ENCODE measurements at regions not wholly inside any gene's neighbourhood (a gene's known extent, or its start where the extent isn't known, plus 50 kb on each side); places are given as distances from the start of the nearest gene placed in this dataset.

GRCh38 chr4:30600246-30601017 lies 119.7 kb upstream of the PCDH7 start:
- Histone ChIP-seq H3K4me1 (ENCODE audit: control insufficient read depth in 2 of 2, insufficient read depth in 2 of 2, low read length in 2 of 2) (no peaks in the 10 kb centered on the region), H3K79me2 (ENCODE audit: control insufficient read depth, insufficient read depth, low read length) (no peaks in the 10 kb centered on the region), H3K4me3 (ENCODE audit: control extremely low read depth in 1 of 5, extremely low read depth in 1 of 5, insufficient read depth in 1 of 5, low read depth in 2 of 5, low read length in 4 of 5) (no peak overlapping the region), H3K4me2 (replicated peaks; ENCODE audit: low read depth, low read length, poor library complexity, severe bottlenecking) (no peak overlapping the region), H4K20me1 (ENCODE audit: control insufficient read depth, insufficient read depth, low read length, poor library complexity, severe bottlenecking) (no peaks in the 10 kb centered on the region), H3K9me3 (ENCODE audit: control extremely low read depth in 1 of 3, control insufficient read depth in 2 of 3, insufficient read depth in 1 of 3, low read length in 2 of 3) (no peaks in the 10 kb centered on the region), H3K27ac (ENCODE audit: low read length in 2 of 2) (no peak overlapping the region), H3K36me3 (replicated peaks in 1 of 2; ENCODE audit: control extremely low read depth in 1 of 2, control insufficient read depth in 1 of 2, extremely low read depth in 1 of 2, insufficient read depth in 2 of 2, low read length in 1 of 2) (no peaks in the 10 kb centered on the region), H2AFZ (ENCODE audit: insufficient read depth, low read depth, low read length, poor library complexity, severe bottlenecking) (no peak overlapping the region), H3K27me3 (replicated peaks in 1 of 4; ENCODE audit: control extremely low read depth in 1 of 4, control insufficient read depth in 3 of 4, insufficient read depth in 4 of 4, low read length in 3 of 4) (no peaks in the 10 kb centered on the region), H3K9ac (ENCODE audit: low read length) (no peak overlapping the region)
- ChIA-PET CTCF (no interaction called here), POLR2A (no interaction called here)
- H3K4me3 Mint-ChIP-seq = no peak overlapping the region
- no peaks in the 10 kb centered on the region for H3K9me3 Mint-ChIP-seq (ENCODE audit: insufficient read depth)
- H3K27ac Mint-ChIP-seq = no peak overlapping the region
- no peak for TF ChIP-seq EZH2 (IDR thresholded peaks at IDR 0.05; ENCODE audit: borderline replicate concordance, insufficient read depth, low read depth, low read length, poor library complexity, severe bottlenecking)
- TF ChIP-seq CTCF (IDR thresholded peaks at IDR 0.05) = no peak
- WGBS (ENCODE audit: insufficient coverage) = no CpG with 5 or more reads among the region's 5 CpGs
- intact Hi-C loops (cut with micrococcal nuclease) = no loop called here
- ATAC-seq (ENCODE audit: low read depth) = no peak
- DNase-seq = no peak
- no peaks in the 10 kb centered on the region for H3K4me1 Mint-ChIP-seq
- no peaks in the 10 kb centered on the region for H3K27me3 Mint-ChIP-seq

- no peak for TF ChIP-seq CTCF (IDR thresholded peaks at IDR 0.05)
- no peak for TF ChIP-seq EZH2 (IDR thresholded peaks at IDR 0.05; ENCODE audit: borderline replicate concordance, insufficient read depth, low read depth, low read length, poor library complexity, severe bottlenecking)
- Mint-ChIP-seq H3K27ac (no peak overlapping the region), H3K4me3 (no peak overlapping the region), H3K4me1 (no peaks in the 10 kb centered on the region), H3K9me3 (ENCODE audit: insufficient read depth) (no peaks in the 10 kb centered on the region), H3K27me3 (no peaks in the 10 kb centered on the region)
- Histone ChIP-seq H3K27me3 (replicated peaks in 1 of 4; ENCODE audit: control extremely low read depth in 1 of 4, control insufficient read depth in 3 of 4, insufficient read depth in 4 of 4, low read length in 3 of 4) (no peaks in the 10 kb centered on the region), H2AFZ (ENCODE audit: insufficient read depth, low read depth, low read length, poor library complexity, severe bottlenecking) (no peak overlapping the region), H3K4me1 (ENCODE audit: control insufficient read depth in 2 of 2, insufficient read depth in 2 of 2, low read length in 2 of 2) (no peaks in the 10 kb centered on the region), H4K20me1 (ENCODE audit: control insufficient read depth, insufficient read depth, low read length, poor library complexity, severe bottlenecking) (no peaks in the 10 kb centered on the region), H3K79me2 (ENCODE audit: control insufficient read depth, insufficient read depth, low read length) (no peaks in the 10 kb centered on the region), H3K4me2 (replicated peaks; ENCODE audit: low read depth, low read length, poor library complexity, severe bottlenecking) (no peak overlapping the region), H3K4me3 (ENCODE audit: control extremely low read depth in 1 of 5, extremely low read depth in 1 of 5, insufficient read depth in 1 of 5, low read depth in 2 of 5, low read length in 4 of 5) (no peak overlapping the region), H3K9me3 (ENCODE audit: control extremely low read depth in 1 of 3, control insufficient read depth in 2 of 3, insufficient read depth in 1 of 3, low read length in 2 of 3) (no peaks in the 10 kb centered on the region), H3K36me3 (replicated peaks in 1 of 2; ENCODE audit: control extremely low read depth in 1 of 2, control insufficient read depth in 1 of 2, extremely low read depth in 1 of 2, insufficient read depth in 2 of 2, low read length in 1 of 2) (no peaks in the 10 kb centered on the region), H3K9ac (ENCODE audit: low read length) (no peak overlapping the region), H3K27ac (ENCODE audit: low read length in 2 of 2) (no peak overlapping the region)
- no CpG with 5 or more reads among the region's 3 CpGs for WGBS (ENCODE audit: insufficient coverage)
- CTCF ChIA-PET = no interaction called here
- POLR2A ChIA-PET = no interaction called here
- ATAC-seq (ENCODE audit: low read depth) (no peak), DNase-seq (no peak)
- intact Hi-C loops (cut with micrococcal nuclease) = no loop called here
These were observed 118.9 kb upstream of the PCDH7 start for GRCh38 chr4:30601070-30601865.

Measured in B cell (primary cell).